ENCODE measurements at regions not wholly inside any gene's neighbourhood (a gene's known extent, or its start where the extent isn't known, plus 50 kb on each side); places are given as distances from the start of the nearest gene placed in this dataset.

GRCh38 chr6:167680605-167681149 lies 146.0 kb upstream of the AFDN start:
- Histone ChIP-seq H3K9me2 (replicated peaks; ENCODE audit: insufficient read depth, low read length) (no peaks in the 10 kb centered on the region), H3K27ac (ENCODE audit: low read depth, low read length) (no peak overlapping the region), H3K27me3 (ENCODE audit: low read length) (0 out of 2 replicates have a peak, but pooled peaks cover 4% of the 10 kb centered on the region), H3K36me3 (ENCODE audit: low read length) (no peaks in the 10 kb centered on the region), H3K4me3 (ENCODE audit: insufficient read depth, low read length, poor library complexity, severe bottlenecking) (no peak overlapping the region), H3K9ac (ENCODE audit: low read length) (no peak overlapping the region), H3K4me2 (ENCODE audit: low read depth, low read length, poor library complexity, severe bottlenecking) (no peak overlapping the region), H2AFZ (ENCODE audit: low read depth, low read length, severe bottlenecking) (no peak overlapping the region), H4K20me1 (ENCODE audit: low read depth, low read length) (no peaks in the 10 kb centered on the region), H3F3A (ENCODE audit: insufficient read depth) (no peaks in the 10 kb centered on the region), H3K79me2 (ENCODE audit: insufficient read depth, low read length) (no peaks in the 10 kb centered on the region), H3K9me3 (ENCODE audit: insufficient read depth, low read length) (0 out of 2 replicates have a peak, but pooled peaks cover 2% of the 10 kb centered on the region)
- TF ChIP-seq EZH2phosphoT487 (conservative IDR thresholded peaks at IDR 0.05; ENCODE audit: low read length): no peak
- no peak for TF ChIP-seq CTCF (IDR thresholded peaks at IDR 0.05; ENCODE audit: insufficient read depth, low read length, poor library complexity, severe bottlenecking)

- H2AFZ ChIP-seq (ENCODE audit: low read depth, low read length, severe bottlenecking): no peak overlapping the region
- H4K20me1 ChIP-seq (ENCODE audit: low read depth, low read length): no peaks in the 10 kb centered on the region
- no peak overlapping the region for H3K4me2 ChIP-seq (ENCODE audit: low read depth, low read length, poor library complexity, severe bottlenecking)
- H3K9me2 ChIP-seq (replicated peaks; ENCODE audit: insufficient read depth, low read length): no peaks in the 10 kb centered on the region
- H3K27ac ChIP-seq (ENCODE audit: low read depth, low read length): no peak overlapping the region
- no peaks in the 10 kb centered on the region for H3K36me3 ChIP-seq (ENCODE audit: low read length)
- H3K79me2 ChIP-seq (ENCODE audit: insufficient read depth, low read length): no peaks in the 10 kb centered on the region
- H3K27me3 ChIP-seq (ENCODE audit: low read length): 0 out of 2 replicates have a peak, but pooled peaks cover 4% of the 10 kb centered on the region
- TF ChIP-seq EZH2phosphoT487 (conservative IDR thresholded peaks at IDR 0.05; ENCODE audit: low read length) (no peak), CTCF (IDR thresholded peaks at IDR 0.05; ENCODE audit: insufficient read depth, low read length, poor library complexity, severe bottlenecking) (no peak)
- no peak overlapping the region for H3K4me3 ChIP-seq (ENCODE audit: insufficient read depth, low read length, poor library complexity, severe bottlenecking)
- no peaks in the 10 kb centered on the region for H3F3A ChIP-seq (ENCODE audit: insufficient read depth)
- H3K9ac ChIP-seq (ENCODE audit: low read length): no peak overlapping the region
- no peaks in the 10 kb centered on the region for H3K9me3 ChIP-seq (ENCODE audit: insufficient read depth, low read length)
Observed at GRCh38 chr6:167682125-167682524, 144.6 kb upstream of the AFDN start.

- H3K27me3 ChIP-seq (ENCODE audit: low read length): 0 out of 2 replicates have a peak, but pooled peaks cover 4% of the 10 kb centered on the region
Observed at GRCh38 chr6:167682546-167683027, 144.1 kb upstream of the AFDN start.

More at GRCh38 chr6:167682546-167683027, 144.1 kb upstream of the AFDN start:
- Histone ChIP-seq H2AFZ (ENCODE audit: low read depth, low read length, severe bottlenecking) (no peak overlapping the region), H3K9me2 (replicated peaks; ENCODE audit: insufficient read depth, low read length) (no peaks in the 10 kb centered on the region), H3K4me3 (ENCODE audit: insufficient read depth, low read length, poor library complexity, severe bottlenecking) (no peak overlapping the region), H3K9me3 (ENCODE audit: insufficient read depth, low read length) (no peaks in the 10 kb centered on the region), H4K20me1 (ENCODE audit: low read depth, low read length) (no peaks in the 10 kb centered on the region), H3K79me2 (ENCODE audit: insufficient read depth, low read length) (no peaks in the 10 kb centered on the region), H3K27ac (ENCODE audit: low read depth, low read length) (no peak overlapping the region), H3K36me3 (ENCODE audit: low read length) (no peaks in the 10 kb centered on the region), H3K9ac (ENCODE audit: low read length) (no peak overlapping the region), H3K4me2 (ENCODE audit: low read depth, low read length, poor library complexity, severe bottlenecking) (no peak overlapping the region), H3F3A (ENCODE audit: insufficient read depth) (no peaks in the 10 kb centered on the region)
- no peak for TF ChIP-seq EZH2phosphoT487 (conservative IDR thresholded peaks at IDR 0.05; ENCODE audit: low read length)
- no peak for TF ChIP-seq CTCF (IDR thresholded peaks at IDR 0.05; ENCODE audit: insufficient read depth, low read length, poor library complexity, severe bottlenecking)
